K562 (cell line): ENCODE measurements at regions not wholly inside any gene's neighbourhood (a gene's known extent, or its start where the extent isn't known, plus 50 kb on each side); places are given as distances from the start of the nearest gene placed in this dataset.

Experiments used
- CBX5 ChIP-seq: IDR thresholded peaks from 2 replicates; pipeline ENCODE4 v1.6.1; 2014; ENCODE audit warnings: low read depth, borderline replicate concordance
- CTCF ChIP-seq, 3 experiments: IDR thresholded peaks in 2 of 3; conservative IDR thresholded peaks in 1 of 3; 2 replicates each; pipeline ENCODE4 v1.5.1; 2011 to 2012; ENCODE audit warnings: low read length in 3 of 3, mild to moderate bottlenecking in 3 of 3, control low read depth in 2 of 3, improper control_type of control experiment in 1 of 3, inconsistent platforms in 1 of 3, low read depth in 1 of 3, mixed read lengths in 1 of 3, moderate library complexity in 1 of 3; ENCODE audit not compliant: insufficient read depth in 2 of 3
- MEF2D ChIP-seq: conservative IDR thresholded peaks from 2 replicates; pipeline ENCODE4 v1.6.1; 2016; ENCODE audit warnings: low read depth, missing genetic modification characterization, missing compliant biosample characterization
- POLR2A ChIP-seq: fragments of 450-650 bp; conservative IDR thresholded peaks from 2 replicates; pipeline ENCODE4 v1.6.1; 2016
- SMARCA5 ChIP-seq: fragments of 450-650 bp; IDR thresholded peaks from 2 replicates; pipeline ENCODE4 v1.6.1; 2016
- SMARCC2 ChIP-seq: fragments of 450-650 bp; IDR thresholded peaks from 2 replicates; pipeline ENCODE4 v1.6.1; 2017; ENCODE audit warnings: antibody characterized with exemption, moderate library complexity, mild to moderate bottlenecking, low read depth
- SPI1 ChIP-seq: IDR thresholded peaks from 2 replicates; pipeline ENCODE4 v1.6.1; 2011; ENCODE audit warnings: low read depth, low read length, control low read depth, borderline replicate concordance
- TAF1 ChIP-seq: IDR thresholded peaks from 2 replicates; pipeline ENCODE4 v1.6.1; 2011; ENCODE audit warnings: mild to moderate bottlenecking, low read length, moderate library complexity; ENCODE audit not compliant: insufficient read depth, control insufficient read depth, severe bottlenecking; ENCODE audit errors: extremely low read depth
- ZC3H11A ChIP-seq: IDR thresholded peaks from 2 replicates; pipeline ENCODE4 v1.6.1; 2012; ENCODE audit warnings: low read depth, low read length, improper control_type of control experiment
- ZFX ChIP-seq: sonication (generic); formaldehyde crosslinking; IDR thresholded peaks from 2 replicates; pipeline ENCODE4 v1.8.0; 2022; ENCODE audit warnings: mild to moderate bottlenecking, missing genetic modification reagents, moderate library complexity
- TF ChIP-seq, protein P1 (sequence below): fragments of 250-450 bp; sonication (Bioruptor Pico); IDR thresholded peaks from 2 replicates; pipeline ENCODE4 v1.6.1; 2021; ENCODE audit warnings: mild to moderate bottlenecking

DNA sequence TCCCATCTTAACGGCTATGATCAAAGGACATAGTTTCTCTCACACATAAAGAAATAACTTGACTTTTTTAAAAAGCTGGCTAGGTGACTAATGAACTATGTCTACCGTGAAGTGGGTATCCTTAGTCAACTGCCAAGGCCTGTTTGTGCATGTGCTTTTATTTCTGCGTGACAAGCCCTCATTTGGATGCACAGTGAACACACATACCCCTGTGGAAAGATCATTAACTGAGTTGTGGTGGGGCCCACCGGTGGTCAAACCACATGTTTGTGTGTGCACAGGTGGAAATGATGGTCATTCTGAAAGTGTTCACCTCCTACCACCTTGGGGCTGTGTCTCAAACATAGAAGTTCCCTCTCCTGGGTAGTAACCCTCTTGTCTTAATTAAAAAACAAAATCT, 256.1 kb upstream of the SALL1 start:
- TF ChIP-seq TAF1 (no peak), SMARCA5 (no peak), MEF2D (tag) (no peak), ZC3H11A (no peak), CTCF (IDR thresholded peaks at IDR 0.05 in 2 of 3, conservative IDR thresholded peaks at IDR 0.05 in 1 of 3; ENCODE audit: insufficient read depth in 2 of 3, low read depth in 1 of 3, low read length in 3 of 3) (no peak), SMARCC2 (no peak), ZFX (no peak), CBX5 (no peak), SPI1 (no peak), POLR2A (no peak)
- TF ChIP-seq, protein P1, sequence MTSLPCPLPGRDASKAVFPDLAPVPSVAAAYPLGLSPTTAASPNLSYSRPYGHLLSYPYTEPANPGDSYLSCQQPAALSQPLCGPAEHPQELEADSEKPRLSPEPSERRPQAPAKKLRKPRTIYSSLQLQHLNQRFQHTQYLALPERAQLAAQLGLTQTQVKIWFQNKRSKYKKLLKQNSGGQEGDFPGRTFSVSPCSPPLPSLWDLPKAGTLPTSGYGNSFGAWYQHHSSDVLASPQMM (CRISPR knock-in tag) = no peak
